HL-60 (cell line): ENCODE measurements at regions not wholly inside any gene's neighbourhood (a gene's known extent, or its start where the extent isn't known, plus 50 kb on each side); places are given as distances from the start of the nearest gene placed in this dataset.

Experiments
- DNase-seq, 2 experiments: peaks; one replicate each; pipeline ENCODE4 v3.0.0-alpha.2; 2010 to 2020; ENCODE audit warnings: low read depth in 1 of 2, low spot score in 1 of 2
- H3K27ac ChIP-seq: fragments of 250-450 bp; sonication (Bioruptor Pico); replicated peaks from 2 replicates; pipeline ENCODE4 v1.5.1; 2020; ENCODE audit warnings: mild to moderate bottlenecking, moderate library complexity
- H3K27me3 ChIP-seq: fragments of 250-450 bp; sonication (Bioruptor Pico); 2 replicates; pipeline ENCODE4 v1.5.1; 2021; ENCODE audit warnings: mild to moderate bottlenecking, moderate library complexity; ENCODE audit not compliant: insufficient read depth, poor library complexity, severe bottlenecking
- H3K4me3 ChIP-seq: replicated peaks from 2 replicates; pipeline ENCODE4 v1.5.1; 2011; ENCODE audit warnings: mild to moderate bottlenecking, control low read depth, low read length; ENCODE audit not compliant: insufficient read depth
- GABPA ChIP-seq: IDR thresholded peaks from 2 replicates; pipeline ENCODE4 v1.6.1; 2012; ENCODE audit warnings: low read depth
- POLR2AphosphoS5 ChIP-seq: IDR thresholded peaks from 2 replicates; pipeline ENCODE4 v1.6.1; 2012; ENCODE audit warnings: low read depth
- REST ChIP-seq: IDR thresholded peaks from 2 replicates; pipeline ENCODE4 v1.6.1; 2012; ENCODE audit warnings: low read depth; ENCODE audit not compliant: insufficient replicate concordance
- SPI1 ChIP-seq: IDR thresholded peaks from 2 replicates; pipeline ENCODE4 v1.6.1; 2012; ENCODE audit warnings: low read depth, mild to moderate bottlenecking, borderline replicate concordance
- TF ChIP-seq, protein P1 (sequence below): IDR thresholded peaks from one replicate; pipeline ENCODE4 v1.5.1; 2011; ENCODE audit warnings: low read length, control low read depth, inconsistent platforms; ENCODE audit not compliant: insufficient read depth

- DNase-seq, result no peak
- Histone ChIP-seq H3K27ac (no peak overlapping the region), H3K27me3 (no peaks in the 10 kb centered on the region), H3K4me3 (no peak overlapping the region)
- no peak for TF ChIP-seq POLR2AphosphoS5
- TF ChIP-seq SPI1, result no peak
- TF ChIP-seq REST, result no peak
- no peak for TF ChIP-seq GABPA
- TF ChIP-seq, protein P1, sequence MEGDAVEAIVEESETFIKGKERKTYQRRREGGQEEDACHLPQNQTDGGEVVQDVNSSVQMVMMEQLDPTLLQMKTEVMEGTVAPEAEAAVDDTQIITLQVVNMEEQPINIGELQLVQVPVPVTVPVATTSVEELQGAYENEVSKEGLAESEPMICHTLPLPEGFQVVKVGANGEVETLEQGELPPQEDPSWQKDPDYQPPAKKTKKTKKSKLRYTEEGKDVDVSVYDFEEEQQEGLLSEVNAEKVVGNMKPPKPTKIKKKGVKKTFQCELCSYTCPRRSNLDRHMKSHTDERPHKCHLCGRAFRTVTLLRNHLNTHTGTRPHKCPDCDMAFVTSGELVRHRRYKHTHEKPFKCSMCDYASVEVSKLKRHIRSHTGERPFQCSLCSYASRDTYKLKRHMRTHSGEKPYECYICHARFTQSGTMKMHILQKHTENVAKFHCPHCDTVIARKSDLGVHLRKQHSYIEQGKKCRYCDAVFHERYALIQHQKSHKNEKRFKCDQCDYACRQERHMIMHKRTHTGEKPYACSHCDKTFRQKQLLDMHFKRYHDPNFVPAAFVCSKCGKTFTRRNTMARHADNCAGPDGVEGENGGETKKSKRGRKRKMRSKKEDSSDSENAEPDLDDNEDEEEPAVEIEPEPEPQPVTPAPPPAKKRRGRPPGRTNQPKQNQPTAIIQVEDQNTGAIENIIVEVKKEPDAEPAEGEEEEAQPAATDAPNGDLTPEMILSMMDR, result no peak
Observed at GRCh38 chr10:110378533-110379108, 73.9 kb upstream of the SMNDC1 start.

DNA sequence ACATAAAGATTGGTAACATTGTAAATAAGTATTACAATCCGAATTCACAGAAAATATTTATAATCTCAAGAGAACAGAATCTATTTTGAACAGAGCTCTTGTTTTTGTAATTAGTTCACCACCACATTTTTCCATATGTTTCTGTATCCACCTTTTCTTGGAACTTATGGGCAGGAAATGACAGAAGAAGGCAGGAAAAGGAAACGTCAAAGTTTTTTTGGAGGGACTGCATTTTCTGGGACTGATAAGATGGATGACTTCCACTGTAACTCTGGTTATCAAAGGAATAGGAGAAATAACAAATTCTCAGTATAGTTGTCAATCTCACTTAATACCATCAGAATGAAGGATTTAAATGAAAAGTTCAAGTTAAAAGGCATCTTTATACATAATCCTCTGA lies 75.1 kb upstream of the SMNDC1 start:
- H3K27me3 ChIP-seq, result no peaks in the 10 kb centered on the region
- H3K27ac ChIP-seq, result no peak overlapping the region
- no peak overlapping the region for H3K4me3 ChIP-seq
- no peak for DNase-seq
- TF ChIP-seq, protein P1, result no peak
- TF ChIP-seq POLR2AphosphoS5 (no peak), SPI1 (no peak), REST (no peak), GABPA (no peak)

- Histone ChIP-seq H3K27me3 (no peaks in the 10 kb centered on the region), H3K4me3 (no peak overlapping the region), H3K27ac (no peak overlapping the region)
- TF ChIP-seq SPI1 (no peak), GABPA (no peak), POLR2AphosphoS5 (no peak), REST (no peak)
- TF ChIP-seq, protein P1, result no peak
- no peak for DNase-seq
Observed at GRCh38 chr10:110380293-110380692, 75.6 kb upstream of the SMNDC1 start.
